Keratinocyte (primary cell): ENCODE measurements at regions not wholly inside any gene's neighbourhood (a gene's known extent, or its start where the extent isn't known, plus 50 kb on each side); places are given as distances from the start of the nearest gene placed in this dataset.

Experiments used
- EZH2 ChIP-seq: IDR thresholded peaks from one replicate; pipeline ENCODE4 v1.6.1; 2012; ENCODE audit warnings: inconsistent platforms, mild to moderate bottlenecking, low read length, moderate library complexity
- TF ChIP-seq, protein P1 (sequence below), 3 experiments: IDR thresholded peaks in 1 of 3; conservative IDR thresholded peaks in 1 of 3; optimal IDR thresholded peaks in 1 of 3; 2 replicates in 2 of 3; 3 replicates in 1 of 3; pipeline versions ENCODE3 to v1.5.1; 2011; ENCODE audit warnings: low read length in 3 of 3, mild to moderate bottlenecking in 3 of 3, moderate library complexity in 2 of 3, control low read depth in 1 of 3, inconsistent platforms in 1 of 3; ENCODE audit not compliant: insufficient read depth in 2 of 3; ENCODE audit errors: extremely low read depth in 1 of 3

DNA sequence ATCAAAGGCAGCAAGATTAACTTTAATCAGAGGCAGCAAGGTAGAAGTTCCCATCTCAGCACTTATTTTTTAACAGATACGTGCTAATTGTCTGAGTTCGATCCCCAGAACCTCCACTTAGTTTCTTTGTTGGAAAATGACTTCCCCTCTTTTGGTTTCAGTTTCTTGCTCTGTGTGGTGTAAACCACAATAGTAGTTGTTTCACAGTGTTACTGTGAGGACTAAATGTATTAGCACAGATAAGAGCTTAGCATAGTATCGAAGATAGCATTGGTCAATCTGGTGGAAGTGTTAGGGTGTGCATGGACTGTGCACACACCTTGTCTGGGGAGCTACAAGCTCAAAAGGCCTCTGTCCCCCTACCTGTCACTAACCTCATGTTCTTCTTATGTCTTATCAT, 988.3 kb upstream of the GYPC start:
- TF ChIP-seq, protein P1, sequence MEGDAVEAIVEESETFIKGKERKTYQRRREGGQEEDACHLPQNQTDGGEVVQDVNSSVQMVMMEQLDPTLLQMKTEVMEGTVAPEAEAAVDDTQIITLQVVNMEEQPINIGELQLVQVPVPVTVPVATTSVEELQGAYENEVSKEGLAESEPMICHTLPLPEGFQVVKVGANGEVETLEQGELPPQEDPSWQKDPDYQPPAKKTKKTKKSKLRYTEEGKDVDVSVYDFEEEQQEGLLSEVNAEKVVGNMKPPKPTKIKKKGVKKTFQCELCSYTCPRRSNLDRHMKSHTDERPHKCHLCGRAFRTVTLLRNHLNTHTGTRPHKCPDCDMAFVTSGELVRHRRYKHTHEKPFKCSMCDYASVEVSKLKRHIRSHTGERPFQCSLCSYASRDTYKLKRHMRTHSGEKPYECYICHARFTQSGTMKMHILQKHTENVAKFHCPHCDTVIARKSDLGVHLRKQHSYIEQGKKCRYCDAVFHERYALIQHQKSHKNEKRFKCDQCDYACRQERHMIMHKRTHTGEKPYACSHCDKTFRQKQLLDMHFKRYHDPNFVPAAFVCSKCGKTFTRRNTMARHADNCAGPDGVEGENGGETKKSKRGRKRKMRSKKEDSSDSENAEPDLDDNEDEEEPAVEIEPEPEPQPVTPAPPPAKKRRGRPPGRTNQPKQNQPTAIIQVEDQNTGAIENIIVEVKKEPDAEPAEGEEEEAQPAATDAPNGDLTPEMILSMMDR (optimal IDR thresholded peaks at IDR 0.05 in 1 of 3, IDR thresholded peaks at IDR 0.05 in 1 of 3, conservative IDR thresholded peaks at IDR 0.05 in 1 of 3; ENCODE audit: extremely low read depth in 1 of 3, insufficient read depth in 2 of 3, low read length in 3 of 3): no peak
- TF ChIP-seq EZH2: no peak
